Renal cortical epithelial cell (primary cell): ENCODE measurements at regions not wholly inside any gene's neighbourhood (a gene's known extent, or its start where the extent isn't known, plus 50 kb on each side); places are given as distances from the start of the nearest gene placed in this dataset.

Experiments used
- DNase-seq: peaks from one replicate; pipeline ENCODE4 v3.0.0-alpha.2; 2011; ENCODE audit warnings: low read depth

DNA sequence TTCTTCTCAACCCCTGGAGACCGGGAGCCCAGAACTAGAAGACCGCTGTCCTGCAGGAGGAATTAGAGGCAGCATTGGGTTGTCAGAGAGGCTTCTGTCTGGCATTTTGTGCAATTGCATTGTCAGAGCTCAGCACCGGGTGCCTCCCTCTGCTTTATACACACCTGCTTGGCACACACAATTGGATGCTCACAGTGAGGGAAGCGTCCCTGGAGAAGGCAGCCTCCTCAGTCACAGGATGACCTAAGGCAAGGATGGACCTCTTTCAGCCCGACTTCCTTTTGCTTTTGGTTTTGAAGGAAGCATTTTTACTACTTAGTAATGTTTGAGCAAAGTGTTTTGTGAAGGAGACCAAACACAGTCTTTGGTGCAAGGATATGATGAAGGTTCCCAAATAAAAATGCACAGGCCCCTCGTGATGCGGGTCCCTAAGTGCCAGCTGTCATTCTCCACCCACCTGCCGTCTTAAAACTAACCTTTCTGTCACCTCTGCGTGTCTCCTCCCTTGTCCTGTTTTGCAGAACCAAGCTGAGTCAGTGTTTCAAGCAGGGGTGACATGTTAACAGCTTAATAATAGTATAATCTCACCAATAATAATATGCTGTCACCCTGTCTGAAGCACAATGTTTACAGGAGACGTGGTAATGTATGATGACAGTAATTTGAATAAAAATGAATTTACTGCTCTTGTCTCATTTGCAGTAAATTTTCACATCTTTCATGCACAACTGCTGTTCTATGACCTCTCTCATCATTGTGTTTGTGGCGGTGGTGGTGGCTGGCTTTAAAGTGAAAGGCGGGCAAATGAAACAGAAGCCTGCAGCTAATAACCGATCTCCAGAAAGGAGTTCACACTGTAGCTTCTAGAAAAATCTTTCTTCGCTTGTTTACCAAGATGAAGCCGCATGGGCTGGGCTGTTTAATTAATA is 430.2 kb upstream of the MKI67 start:
- no peak for DNase-seq

DNA sequence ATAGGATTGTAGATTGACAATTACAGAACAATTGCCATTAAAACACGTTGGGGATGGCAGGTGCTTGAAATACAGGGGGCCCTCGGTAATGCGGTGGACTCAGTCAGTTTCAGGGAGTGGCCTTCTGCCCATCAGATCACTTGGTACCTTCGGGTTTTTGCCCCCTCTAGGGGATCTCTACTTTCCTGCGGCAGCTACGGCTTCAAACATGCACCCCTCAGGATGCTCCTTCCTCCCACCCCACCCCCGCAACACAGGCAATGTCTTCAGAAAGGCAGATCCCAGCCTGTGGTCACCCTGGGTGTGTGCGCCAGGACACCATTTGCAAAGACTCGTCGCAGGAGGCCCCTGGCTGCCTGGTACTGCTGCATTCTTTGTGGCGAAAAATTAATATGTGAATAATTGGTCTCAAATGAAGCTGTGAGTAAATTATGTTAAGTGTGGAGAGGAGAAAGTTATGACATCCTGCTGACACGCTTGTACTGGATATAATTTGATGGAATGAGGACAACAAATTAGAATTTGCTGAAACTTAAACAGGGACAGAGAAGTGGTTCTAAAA is 431.0 kb upstream of the MKI67 start:
- no peak for DNase-seq

DNA sequence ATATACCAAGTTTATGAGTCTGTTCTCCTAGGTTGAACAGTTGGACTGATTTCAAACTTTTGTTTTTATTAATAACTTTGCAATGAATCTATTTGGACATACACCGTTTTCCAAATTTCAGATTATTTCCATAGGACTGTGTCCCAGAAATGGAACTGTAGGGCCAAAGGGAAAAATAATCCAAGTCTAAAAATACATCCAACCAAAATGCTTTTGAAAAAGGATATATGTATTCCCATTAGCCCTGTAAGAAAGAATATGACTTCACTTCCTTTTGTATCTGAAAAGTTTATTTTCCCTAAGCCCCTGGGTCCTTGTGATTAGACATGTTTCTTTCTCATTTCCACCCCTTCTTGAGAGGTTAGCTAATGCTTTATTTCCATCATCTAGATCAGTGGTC is 434.2 kb upstream of the MKI67 start:
- no peak for DNase-seq

DNA sequence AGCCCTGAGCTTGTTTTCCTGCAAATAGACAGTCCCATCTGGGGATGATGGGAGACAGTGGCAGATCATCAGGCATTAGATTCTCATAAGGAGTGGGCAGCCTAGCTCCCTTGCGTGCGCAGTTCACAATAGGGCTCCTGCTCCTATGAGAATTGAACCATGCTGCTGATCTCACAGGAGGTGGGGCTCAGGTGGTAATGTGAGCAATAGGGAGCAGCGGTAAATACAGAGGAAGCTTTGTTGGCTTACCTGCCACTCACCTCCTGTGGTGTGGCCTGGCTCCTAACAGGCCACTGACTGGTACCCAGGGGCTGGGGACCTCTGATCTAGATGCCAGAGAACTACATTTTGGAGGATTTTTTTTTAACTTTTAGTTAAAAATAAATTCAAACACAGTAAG is 434.8 kb upstream of the MKI67 start:
- no peak for DNase-seq

DNA sequence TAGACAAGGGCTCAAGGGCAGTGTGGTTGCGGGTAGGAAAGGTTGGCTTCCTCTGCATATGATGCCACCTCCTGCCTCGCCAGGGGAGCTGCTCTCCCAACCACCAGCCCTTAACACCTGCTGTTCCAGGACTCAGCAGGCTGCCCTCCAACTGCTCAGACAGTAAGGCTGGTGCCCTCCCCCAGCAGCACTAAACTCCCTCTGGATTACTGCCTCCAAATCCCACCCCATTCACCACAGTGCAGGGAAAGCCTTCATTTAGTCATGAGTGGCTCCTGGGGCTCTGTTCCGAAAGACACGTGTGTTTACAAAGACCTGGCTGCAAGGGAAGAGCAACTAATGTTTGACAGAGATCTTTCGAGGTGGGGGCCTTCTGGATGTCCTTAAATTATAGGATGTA is 437.2 kb upstream of the MKI67 start:
- no peak for DNase-seq

DNA sequence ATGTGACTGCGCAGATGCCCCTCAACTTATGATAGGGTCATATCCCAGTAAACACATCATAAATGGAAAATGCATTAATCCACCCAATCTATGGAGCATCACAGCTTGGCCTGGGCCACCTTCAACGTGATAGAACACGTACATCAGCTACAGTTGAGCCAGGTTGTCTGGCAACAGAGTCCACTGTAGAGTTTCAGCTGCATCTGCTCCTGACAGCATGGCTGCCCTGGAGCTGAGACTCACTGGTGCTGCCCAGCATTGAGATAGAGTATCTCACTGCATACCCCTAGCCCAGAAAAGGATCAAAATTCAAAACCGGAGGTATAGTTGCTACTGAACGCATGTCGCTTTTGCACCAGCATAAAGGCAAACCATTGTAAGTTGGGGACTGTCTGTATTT is 437.7 kb upstream of the MKI67 start:
- no peak for DNase-seq

DNA sequence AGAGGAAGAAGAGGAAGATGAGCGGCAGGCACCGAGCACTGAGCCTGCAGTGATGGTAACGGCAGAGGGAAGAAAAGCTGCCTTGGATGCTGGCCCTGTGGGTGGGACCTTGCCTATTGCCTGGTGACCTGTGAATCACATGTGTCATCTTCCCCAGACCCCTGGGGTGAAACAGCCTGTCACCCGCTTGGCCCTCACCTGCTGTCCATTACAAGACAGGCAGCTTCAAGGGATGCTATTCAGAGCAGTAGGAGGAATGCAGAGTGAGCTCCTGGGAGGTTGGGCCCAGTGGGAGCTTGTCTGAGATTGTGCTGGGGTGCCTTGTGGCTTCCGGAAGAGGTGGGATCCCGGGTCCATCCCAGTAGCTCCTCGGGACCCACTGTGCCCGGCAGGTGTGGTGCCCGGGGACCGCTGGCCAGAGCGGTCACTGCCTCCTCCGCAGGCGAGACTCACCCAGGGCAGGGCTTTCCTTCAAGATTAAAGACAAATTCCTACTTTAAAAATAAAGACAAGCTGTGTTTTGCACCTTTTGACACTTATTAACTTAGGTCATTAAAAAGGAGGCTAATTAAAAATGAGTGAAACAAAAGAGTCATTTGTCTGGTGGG is 440.2 kb upstream of the MKI67 start:
- no peak for DNase-seq

DNA sequence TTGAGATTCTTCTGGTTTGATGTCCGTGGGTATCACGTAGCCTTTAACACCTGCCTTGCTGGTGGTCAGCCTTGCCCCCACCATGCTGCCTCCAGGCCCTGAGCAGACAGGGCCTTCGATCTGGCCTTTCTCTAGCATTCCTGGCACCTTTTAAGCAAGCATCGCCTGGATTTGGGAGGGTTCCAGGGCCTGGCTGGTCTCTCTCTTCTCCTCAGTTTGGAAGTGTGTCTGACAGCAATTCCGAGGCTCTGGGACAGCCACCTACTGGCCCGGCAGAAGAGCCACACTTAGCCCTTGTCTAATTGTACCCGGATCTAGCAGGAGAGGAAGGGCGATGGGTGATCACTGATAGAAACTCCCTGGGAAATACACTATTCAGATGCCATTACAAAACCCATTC is 441.3 kb upstream of the MKI67 start:
- no peak for DNase-seq

DNA sequence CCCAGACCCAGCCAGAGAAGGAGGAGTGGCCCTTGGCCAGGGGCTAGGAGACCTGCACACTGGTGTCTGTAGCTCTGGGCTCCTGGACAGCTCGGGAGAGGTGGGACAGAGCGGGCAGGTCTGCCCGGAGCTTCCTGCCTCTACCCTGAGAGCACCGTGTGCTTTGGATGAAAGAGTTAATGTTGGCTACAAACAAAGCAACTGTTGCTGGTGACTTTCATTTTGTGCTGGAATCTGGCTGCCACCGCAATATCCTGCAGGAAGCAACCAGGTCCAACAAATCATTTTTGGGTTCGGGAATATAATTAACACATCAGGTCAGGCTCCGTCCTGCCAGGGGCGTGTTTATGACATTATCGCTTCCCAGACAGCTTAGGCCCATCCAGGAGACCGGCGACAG is 441.8 kb upstream of the MKI67 start:
- DNase-seq: no peak

DNA sequence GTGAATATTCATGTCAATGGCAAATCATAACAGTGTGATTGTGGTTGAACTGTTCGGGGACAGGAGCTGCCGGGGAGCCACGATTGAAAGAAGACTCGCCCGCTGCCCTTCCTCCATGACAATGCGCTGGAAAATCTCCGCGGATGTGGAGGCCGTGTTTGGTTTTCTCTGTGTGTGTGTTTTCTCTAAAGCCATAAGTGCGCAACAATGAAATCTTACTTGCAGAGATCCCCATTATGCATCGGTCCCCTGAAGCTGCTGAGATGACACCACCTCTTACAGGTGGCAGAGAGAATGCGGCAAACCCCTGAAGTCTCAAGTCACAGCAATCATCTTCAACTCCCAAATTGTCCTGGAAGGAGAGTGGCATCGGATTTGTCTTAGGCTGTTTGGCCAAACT is 442.3 kb upstream of the MKI67 start:
- DNase-seq: no peak

DNA sequence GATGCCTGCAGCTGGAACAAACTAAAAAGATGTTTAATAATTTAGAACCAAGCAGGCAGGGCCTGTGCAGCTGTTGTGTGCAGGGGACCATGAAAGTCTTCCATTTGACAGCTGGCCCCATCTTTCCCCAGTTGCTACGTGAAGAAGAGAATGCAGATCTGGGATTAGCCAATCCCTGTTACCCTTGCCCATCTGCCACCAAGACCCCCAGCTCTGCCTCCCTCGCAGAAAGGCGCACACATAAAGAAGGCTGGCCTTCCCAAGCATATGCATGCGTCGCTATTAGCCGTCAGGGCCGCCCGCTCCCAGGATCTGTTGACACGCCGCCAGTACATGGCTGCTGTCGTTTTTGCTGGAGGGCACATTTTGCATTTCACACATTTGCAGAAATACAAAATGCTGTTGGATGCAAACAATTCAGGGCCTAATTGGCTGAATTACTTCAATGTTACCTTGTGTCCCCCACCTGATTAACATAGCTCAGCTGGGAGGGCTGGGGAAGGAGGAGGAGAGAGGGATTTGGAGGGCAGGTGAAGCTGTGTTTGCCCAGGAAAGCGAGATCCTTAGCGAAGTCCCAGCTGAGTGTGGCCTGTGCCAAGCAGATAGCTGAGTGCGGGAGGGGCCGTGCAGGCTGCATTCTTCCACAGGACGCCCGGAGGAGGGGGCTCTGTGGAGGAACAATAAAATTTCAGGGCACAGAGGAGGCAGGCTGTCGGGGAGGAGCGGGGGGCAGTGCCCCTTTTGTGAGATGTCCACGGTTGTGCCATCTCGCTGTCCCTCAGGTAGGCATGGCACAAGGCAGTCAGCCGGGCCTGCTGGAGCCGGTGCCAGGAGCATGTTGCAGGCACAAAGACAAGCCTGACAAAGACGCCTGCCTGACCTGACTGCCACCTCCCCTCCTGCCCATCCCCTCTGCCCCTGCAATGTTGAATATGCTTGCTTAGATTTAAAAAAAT is 443.0 kb upstream of the MKI67 start:
- no peak for DNase-seq

DNA sequence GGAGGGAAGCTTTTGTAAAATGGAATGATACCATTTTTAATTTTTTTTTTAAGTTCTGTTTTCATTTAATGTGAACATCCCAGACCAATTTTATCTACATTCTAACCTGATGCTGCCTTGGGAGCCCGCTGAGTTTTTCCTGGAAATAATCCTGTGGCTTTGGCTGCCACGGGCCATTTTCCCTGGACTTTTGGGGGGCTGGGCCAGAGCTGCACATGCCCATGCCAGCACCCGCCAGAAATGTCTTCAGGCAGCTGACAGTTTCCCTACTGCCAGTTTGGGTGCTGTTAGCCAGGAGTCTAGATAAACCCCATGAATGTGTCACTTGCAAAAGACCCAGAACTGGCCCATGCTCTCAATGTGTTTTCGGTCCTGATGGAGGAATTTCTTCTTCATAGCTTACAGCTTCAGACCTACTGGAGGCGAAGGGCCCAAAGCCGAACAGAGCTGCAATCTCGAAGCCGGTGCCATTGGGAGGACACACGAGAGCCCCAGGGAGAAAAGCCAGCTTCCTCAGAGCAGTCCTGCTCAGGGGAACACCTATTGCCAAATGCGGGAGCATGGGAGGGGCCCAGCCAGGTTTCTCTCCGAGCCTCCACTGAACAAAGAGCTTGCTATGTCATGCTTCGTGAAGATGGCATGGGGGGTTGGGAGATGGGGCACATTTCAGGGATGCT is 444.2 kb upstream of the MKI67 start:
- DNase-seq: no peak

DNA sequence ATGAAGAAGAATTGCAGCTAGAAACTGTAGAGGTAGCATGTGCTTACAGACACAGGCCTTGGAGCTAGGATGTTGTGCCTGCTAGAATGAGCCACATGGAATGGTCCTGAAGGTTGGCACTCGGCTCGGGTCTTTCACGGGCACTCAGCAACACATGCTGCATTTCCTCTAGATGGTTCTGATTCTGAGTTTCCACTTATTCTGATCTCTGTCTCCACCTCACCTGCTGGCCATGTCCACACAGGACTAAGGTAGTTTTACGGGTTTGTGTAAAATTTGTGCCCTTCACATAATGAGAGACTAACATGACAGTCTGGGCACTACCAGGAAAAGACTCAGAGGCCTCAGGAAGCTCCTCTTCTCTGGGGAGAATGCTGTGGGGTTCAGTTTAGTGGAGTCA is 444.8 kb upstream of the MKI67 start:
- DNase-seq: no peak

DNA sequence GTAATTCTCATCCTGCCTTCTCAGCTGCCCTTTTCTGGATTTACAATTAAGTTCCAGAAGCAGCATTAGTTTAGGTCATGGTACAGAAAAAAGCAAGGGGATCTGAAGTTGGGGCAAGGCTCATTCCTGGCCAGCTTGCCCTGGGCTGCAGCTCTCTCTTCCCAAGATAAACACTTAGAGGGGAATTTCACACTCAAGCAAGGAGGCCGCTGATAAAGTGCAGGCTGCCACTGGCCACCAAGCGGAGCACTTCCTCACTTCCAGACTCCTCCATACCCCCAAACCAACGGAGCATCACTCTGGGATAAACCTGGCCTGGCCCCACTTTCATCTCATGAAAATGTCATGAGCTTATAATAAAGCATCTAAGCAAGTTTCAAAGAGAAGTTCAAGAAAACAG is 445.5 kb upstream of the MKI67 start:
- DNase-seq: no peak

DNA sequence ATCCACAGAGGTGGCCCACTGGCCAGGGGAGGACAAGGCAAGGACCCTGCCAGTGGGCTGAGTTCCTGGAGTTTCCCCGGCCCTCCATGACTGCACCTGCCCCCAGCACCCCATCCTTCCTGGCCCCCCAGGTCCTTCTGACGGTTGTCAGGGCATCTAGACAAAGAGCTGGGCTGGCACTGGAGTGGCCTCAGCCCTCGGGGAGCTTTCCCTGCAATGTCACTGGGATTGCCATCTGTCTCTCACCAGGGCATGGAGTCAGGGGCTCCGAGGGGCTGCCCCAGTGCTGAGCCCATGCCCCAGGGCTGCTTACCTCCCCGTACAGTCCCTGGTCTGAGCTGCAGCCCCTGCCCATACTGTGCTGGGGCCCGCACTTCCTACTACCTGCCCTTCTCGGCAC is 446.5 kb upstream of the MKI67 start:
- DNase-seq: no peak

DNA sequence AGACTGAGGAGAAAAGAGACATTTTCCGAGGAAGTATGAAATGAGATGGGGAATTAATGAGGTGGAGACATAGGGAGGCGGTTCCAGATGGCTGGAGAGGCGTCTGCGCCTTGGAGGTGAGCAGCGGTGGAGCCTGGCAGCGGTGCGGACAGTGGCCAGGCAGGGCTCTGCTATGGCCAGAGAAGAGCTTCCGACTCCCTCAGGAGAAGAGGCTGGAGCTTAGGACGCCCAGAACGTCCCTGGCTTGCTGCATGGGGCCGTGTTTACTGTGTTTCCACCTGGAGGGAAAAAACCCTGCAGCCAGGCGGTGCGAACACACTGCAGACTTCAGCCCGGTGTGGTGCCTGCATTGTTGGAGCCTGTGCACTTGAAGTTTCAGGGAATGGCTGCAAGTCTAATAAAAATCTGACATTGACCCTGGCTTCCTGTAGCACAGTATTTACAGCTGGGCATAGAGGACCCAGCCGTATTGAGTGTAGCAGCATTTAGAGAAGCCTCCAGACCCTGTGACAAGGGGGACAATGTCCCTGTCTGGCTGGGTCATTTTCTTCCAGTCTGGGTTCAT is 447.1 kb upstream of the MKI67 start:
- DNase-seq: no peak

DNA sequence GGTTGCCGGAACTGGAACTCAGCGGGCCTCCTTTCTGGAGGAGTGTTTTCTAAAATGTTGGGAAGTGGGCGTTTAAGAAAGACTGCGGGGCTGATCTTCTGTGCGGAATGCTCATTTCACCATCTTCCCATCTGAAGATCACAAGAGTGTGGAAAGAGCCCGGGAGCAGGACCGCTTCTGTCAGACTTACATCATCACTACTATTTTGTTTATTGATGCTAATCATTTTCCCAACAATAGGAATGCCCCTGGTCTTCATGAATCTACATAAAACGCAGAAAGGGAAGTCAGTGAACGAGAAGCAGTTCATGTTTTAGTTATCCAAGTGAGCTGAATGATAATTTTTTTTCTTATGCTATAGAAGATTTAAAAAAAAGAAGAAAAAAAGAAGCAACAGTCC is 447.8 kb upstream of the MKI67 start:
- no peak for DNase-seq

DNA sequence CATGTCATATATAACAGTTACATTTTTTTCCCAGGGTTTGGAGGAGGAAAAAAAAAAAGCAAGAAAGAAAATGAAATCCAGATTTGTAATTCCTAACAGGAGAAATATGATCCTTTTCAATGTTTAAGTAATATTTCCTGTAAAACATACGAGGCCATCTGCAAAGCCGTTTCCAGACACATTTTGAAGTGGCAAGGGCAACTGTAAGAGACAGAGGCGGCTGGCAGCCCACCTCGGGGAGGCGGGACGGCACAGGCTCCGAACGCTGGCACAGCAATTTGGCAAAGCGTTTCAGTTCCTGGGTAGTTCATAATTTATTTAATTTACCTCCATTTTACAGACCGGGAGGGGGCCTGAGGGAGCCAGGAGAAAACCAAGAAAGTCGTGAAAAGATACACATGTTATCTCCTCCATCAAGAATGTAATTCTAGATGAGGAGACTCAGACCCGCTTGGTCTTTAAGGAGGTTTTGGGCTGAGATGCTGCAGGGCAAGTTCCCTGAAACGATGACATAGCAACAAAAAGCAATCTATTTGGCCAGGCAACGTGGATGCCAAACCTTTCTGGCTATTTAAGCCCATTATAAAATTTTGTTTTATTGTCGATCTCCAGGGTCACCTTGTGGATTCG is 448.5 kb upstream of the MKI67 start:
- no peak for DNase-seq

DNA sequence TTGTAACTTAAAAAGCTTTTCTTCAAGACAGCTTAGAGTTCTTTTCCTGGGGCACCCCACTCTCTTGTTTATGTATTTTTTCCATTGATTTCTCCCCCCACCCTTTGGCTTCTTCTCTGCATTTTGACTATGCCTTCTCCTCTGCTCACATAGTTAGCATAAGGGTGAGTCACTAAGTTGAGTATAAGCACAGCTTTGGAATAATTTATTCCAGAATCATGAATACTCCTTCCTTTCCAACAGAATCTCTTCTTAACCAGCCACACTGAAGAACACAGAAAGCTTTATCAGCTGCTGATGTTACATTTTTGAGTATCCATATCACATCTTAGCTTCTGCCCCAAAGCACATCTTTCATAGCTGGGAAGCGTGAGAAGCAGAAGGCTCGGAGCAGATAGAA is 449.5 kb upstream of the MKI67 start:
- DNase-seq: no peak

DNA sequence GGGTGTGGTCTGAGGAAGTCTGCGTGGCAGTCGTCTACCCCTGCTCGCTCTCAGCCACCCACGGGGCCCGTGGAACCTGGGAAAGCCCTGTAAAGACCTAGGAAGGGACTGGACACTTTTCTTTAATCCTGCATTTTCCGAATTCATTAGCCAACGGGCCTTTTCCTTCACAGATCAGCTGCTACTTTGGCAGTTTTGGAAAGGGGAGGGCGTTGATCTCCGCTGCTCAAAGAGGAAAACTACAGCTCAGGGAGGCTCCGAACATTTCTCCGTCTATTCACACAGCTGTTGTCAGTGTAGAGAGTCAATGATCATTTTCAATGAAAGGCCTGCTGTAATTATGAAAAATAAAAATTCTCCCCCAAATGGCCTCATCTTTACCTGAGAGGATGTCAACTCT is 450.1 kb upstream of the MKI67 start:
- no peak for DNase-seq
